Fibroblast of skin of left quadriceps (primary cell): ENCODE measurements at regions not wholly inside any gene's neighbourhood (a gene's known extent, or its start where the extent isn't known, plus 50 kb on each side); places are given as distances from the start of the nearest gene placed in this dataset.
A peak's percentile ranks its signal among the peaks of the same experiment; 100 is the strongest.
"Not testable (repeated sequence)": the region's sequence is repeated elsewhere in the genome, so short reads cannot be mapped to it uniquely, and the experiment has no call there.

Source experiments
- DNase-seq, 2 experiments: peaks; one replicate each; pipeline ENCODE4 v3.0.0-alpha.2; 2013; ENCODE audit warnings: low read depth in 2 of 2

DNA sequence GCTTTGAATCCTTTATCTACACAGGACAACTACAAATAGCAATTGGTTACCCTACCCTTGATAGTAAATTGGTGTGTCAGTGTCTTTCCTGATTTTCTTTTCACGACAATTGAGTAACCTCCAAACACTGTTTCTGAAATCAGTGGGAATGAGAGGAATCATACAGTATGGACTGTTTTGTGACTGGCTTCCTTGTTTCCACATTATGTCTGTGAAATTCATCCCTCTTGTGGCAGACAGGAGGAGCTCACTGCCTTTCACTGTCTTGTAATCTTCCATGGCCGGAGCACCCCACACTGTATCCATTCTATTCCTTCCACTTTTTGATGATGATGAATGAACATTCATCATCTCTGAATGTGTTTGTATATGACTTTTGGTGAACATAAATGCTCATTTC, 164.0 kb upstream of the PZP start:
- no peak for DNase-seq

DNA sequence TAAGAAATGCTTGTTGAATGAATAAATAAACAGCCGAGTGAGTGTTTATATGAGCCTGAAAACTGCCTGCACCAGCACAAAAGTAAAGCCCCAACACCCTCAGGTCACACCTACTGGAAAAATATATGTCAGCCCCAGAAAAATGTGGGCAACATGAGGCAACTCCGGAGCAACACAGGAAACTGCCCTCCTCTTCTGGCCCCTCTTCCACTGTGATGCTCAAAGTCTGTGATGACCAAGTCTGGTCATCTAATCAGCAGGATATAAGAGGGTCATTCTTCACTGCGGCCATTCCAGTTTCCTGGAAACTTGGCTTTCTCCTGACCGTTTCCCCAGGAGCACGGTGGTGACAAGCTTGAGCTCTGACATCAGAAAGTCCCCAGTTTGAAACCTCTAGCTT, 159.6 kb upstream of the PZP start:
- no peak for DNase-seq

DNA sequence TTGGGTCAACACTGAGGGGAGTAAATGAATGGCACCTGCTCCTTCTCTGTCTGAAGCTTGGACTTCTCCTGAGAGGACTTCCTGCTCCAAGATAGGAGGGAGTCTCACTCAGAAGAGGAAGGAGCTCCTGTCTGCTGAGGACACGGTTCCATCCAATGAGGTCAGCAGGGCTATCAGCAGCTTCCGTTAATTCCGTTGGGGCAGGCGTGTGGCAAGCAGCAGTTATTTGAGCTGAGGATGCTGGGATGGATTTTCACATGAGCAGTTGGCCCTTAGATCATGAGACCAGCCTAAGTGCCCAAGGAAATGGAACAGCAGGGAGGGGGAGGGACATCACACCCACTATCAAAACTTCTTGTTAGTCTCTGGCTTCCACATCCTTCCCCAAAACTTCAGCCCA, 159.0 kb upstream of the PZP start:
- no peak for DNase-seq

DNA sequence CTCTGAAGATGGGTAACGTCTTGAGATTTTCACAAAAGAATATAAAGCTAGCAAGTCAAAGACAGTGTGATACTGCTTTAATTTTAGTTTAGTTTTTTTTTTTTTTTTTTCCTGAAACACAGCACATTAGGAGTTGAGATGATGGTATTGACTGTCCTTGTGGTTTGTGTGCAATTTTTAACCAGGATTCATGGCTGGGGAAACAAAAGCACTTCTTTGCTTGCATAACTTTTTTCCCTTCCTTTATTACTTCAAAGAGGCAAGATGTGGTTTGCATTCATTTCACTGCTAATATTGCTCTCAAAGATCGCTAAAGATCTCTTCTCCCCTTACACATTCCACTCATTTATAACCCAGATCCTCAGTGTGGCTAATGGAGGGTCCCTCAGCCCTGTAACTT, 157.1 kb upstream of the PZP start:
- DNase-seq, result peak; percentile 13 to 15

DNA sequence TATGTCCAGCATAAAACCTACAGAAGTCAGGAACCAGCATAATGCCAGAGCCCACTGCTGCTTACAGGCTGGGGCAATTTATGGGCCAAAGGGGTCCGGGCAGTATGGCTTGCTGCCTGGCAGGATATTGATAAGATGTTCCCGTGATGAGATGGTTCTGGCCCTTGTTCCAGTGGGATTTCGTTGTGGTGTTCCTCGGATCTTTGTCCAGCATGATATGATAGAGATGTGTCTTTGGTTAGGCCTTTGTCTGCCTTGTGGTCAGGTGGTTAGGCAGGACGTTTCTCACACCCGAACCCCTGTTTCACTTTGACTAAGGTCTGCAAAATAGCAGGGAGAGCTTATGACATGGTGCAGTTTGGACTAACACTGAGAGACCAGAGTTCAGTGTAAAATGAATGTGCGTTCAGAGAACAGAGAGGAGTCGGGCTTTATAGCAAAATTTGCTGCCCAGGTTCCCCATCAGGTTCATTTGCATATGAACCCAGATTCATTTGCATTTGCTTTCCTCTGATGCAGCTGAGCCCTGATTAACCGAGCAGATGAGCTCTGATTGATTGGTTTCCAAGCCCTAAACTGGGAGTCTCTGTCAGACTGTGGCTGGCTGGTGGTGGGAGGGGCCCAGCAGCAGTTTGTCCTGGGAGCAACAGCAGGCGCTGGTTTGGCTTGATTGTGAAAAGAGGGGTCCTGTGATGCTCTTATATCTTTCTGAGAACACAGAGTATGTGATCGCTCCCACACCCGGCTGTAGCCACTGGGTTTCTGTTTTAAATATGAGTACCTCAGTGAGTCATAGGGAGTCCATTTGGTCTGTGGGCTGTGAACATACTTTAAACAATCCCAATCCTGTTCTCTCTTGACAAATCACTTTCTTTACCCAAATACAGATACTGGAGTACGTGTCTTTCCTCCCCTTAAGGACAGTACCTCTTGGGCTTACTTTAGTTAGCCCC, 156.3 kb upstream of the PZP start:
- peak; percentile 28 to 30 for DNase-seq

DNA sequence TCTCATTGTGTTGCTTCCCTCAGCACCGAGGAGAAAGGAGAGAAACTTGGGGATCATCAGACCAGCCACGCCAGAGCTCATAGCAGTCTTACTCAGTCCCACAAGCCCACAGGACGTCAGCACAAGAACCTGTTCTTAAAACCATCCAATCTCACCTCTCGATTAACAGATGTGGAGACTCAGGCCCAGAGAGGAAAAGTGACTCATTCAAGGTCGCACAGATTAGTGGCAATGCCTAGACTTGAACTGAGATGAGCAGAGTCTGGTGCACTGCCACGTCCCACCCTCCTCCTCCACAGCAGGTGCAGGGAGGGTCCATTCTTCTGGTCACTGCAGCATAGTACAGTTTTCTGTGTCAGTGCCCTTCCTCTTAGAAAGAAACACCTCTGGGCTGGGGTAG, 154.9 kb upstream of the PZP start:
- DNase-seq, result no peak

DNA sequence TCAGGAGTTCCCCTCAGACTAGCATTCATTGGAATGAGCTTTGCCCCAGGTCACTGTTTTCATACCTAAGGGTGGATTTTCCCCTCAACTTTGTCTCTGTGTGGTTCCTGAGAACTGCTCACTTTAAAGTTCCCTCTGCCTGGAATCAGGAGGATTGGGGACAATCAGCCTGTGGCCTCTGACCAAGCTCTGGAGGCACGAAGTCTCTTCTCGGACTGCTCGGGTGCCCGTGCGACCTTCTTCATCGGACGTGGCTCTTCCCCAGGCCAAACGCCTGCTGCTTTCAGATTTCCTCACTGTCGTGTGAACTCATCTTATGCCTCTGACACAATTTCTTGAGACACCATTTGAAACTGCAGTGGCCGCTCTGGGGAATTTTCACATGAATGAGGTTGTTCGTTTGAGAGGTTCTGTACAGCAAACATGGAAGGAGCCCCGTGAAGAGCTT, 153.7 kb upstream of the PZP start:
- DNase-seq, result no peak

DNA sequence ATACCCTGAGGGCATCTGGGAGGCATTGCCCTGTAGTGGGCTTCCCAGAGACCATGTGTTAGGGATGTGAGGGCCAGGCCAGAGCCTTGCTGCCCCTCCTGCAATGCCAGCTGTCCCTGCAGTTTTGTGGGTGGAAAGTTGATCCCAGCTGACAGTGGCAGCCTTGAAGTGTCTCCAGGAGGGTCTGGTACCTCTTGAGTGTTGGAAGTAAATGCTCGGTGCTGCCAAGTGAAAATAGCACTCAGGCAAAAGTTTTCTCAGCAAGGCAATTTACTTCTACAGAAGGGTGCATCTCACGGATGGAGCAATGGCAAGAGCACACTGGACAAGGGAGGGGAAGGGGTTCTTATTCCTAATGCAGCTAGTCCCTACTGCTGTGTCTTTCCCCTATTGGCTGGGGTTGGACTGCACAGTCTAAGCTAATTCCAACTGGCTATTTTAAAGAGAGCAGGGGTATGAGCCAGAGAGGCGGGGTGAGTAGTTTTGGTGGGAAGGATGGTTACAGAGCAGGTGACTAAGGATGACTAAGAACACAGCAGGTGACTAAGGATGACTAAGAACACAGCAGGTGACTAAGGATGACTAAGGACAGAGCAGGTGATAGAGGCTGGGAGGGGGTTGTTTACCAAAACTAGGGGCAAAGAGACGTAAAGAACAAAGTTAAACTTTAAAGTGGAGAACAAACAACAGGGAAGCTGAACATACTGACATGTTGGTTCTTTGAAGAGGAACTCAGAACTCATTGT, 146.0 kb upstream of the PZP start:
- not testable (repeated sequence) for DNase-seq

DNA sequence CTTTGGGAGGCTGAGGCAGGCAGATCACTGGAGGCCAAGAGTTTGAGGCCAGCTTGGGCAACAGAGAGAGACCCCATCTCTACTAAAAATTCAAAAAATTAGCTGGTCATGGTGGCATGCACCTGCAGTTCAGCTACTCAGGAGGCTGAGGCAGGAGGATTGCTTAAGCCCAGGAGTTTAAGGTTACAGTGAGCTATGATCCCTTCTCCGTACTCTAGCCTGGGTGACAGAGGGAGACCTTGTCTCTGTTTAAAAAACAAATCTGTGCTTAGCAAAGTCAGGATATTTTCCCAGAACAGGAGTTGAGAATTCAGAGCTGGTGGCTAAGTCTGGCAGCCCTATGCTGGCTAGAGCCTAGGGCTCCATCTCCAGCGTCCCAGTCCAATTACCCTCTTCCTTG, 142.9 kb upstream of the PZP start:
- DNase-seq, result no peak

DNA sequence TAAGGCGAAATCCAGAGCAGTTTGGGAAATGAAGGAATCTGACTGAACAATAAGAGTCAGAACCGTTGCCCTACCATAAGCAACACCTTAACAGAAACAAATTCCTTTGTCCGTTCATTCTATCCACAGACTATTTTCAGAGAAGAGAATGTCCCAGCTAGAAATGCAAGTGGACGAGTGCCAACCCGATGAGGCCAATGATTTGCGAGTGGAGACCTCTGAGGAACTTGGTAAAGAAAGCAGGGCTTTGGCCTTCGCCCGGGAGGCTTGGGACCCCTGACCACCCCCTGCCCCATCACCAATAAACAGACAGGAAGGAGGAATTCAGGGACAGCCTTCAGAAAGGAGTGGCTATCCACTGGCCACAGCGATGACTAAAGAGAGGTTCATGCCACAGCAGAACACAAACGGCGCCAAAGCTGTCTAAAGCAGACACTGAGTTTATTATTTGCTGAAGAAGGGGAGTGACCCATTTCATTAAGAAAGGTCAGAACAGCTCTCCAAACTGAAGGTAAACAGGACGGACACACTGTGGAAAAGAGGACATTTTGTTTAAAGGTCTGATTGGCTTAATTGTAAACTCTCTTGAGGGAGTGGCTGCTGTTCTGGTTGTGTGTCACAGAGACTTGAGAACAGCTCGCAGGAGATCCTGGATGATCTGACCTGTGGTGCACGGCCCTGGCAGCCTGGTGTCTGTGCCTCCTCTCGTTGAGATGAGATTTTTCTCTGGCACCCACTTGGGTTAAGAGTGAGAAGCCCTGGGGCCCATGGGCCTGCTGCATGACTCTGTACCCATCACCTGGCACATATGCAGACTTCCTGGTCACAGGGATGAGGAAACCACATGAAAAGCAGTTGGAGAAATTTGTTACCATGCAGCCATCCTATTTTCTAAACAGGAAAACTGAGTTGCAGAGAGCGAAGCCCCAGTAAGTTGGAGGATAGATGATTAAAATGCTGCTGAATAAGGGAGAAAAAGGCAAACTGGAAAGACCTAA, 142.0 kb upstream of the PZP start:
- no peak for DNase-seq

DNA sequence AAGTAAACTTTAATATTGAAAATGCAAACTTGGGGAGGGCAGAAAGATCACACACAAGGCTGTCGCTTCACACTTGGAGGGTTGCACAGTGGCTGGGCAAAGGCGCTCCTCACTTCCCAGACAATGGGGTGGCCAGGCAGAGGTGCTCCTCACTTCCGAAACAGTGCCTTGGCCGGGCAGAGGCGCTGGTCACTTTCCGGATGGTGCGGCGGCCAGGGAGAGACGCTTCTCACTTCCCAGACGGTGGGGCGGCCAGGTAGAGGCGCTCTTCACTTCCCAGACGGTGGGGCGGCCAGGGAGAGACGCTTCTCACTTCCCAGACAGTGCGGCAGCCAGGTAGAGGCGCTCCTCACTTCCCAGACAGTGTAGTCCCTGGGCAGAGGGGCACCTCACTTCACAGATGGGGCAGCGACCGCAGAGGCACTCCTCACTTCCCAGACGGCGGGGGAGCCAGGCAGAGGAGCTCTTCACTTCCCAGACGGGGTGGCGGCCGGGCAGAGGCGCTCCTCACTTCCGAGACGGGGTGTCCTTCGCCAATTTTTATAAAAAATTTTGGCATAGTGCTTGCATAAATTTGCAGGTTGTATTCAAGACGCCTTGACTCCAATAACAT, 140.8 kb upstream of the PZP start:
- no peak for DNase-seq

DNA sequence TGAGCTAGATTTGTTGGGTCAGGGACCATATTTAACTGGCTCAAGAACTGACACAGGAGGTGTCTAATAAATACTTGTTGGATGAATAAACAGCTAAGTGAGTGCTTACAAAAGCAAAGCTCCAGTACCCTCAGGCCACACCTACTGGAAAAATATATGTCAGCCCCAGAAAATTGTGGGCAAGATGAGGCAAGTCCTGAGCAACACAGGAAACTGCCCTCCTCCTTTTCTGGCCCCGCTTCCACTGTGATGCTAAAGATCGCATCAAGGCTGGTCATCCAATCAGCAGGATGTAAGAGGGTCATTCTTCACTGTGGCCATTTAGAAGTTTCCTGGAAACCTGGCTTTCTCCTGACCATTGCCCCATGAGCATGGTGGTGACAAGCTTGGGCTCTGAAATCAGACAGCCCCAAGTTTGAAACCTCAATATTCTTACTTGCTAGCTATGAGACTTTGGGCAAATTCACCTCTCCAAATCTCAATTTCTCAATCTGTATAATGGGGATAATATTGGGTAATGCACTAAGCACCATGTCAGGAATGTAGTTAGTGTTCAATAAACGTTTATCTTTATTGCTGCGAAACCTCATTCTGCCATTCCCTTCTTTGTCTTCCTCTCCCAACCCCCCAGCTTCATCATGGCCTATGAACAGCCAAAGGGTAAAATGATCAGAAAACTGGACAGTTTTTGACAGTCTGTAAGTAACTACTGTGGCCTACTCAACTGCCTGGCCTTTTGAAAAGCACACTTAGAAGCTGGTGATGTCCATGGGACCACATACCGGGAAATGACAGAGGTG, 139.3 kb upstream of the PZP start:
- DNase-seq, result no peak

DNA sequence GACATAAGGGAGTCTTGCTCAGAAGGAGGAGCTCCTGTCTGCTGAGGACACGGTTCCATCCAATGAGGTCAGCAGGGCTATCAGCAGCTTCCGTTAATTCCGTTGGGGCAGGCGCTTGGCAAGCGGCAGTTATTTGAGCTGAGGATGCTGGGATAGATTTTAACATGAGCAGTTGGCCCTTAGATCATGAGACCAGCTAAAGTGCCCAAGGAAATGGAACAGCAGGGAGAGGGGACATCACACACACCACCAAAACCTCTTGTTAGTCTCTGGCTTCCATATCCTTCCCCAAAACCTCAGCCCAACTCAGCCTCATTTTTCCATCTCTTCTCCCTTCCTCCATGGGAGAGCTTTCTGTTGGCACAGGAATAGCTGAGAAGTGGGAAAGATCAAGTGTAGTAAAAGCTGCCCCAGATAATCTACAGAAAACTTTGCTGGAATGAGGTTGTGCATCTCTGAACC, 138.7 kb upstream of the PZP start:
- DNase-seq, result no peak

DNA sequence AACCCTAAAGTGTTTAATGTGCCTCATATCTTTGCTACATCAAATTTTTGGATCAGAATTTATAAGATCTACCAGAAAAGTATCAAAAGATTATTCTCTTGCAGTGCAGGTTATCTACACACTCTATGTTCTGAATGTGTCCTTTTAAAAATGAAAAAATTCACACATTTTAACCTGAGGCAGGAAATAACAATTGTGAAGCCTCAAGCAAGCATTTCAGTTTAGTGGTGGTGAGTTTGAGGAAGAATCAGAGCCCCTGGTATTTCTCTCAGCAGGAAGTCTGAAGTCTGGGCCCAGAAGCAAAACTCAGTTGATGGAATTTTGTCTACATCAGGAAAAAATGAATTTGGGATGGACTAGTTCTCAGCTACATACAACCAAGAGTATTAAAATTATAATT, 137.0 kb upstream of the PZP start:
- no peak for DNase-seq

DNA sequence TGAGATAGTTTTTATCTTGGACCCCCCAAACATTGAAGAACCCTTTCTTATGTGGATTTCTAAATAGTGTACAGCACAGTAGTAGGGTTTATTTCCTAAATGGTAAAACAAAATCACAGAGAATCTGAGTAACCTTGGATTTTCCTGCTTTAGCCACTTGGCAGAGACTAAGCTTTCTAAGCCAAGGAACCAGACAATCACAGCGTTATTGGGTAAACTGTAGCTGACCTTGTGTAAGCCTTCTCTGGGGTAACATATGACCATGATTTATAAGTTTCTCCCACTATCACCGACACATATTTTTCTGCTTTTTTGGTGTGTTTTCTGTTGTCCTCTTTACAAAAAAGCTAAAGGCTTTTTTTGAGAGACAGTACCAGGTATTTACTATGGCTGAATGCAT, 136.3 kb upstream of the PZP start:
- DNase-seq, result no peak

DNA sequence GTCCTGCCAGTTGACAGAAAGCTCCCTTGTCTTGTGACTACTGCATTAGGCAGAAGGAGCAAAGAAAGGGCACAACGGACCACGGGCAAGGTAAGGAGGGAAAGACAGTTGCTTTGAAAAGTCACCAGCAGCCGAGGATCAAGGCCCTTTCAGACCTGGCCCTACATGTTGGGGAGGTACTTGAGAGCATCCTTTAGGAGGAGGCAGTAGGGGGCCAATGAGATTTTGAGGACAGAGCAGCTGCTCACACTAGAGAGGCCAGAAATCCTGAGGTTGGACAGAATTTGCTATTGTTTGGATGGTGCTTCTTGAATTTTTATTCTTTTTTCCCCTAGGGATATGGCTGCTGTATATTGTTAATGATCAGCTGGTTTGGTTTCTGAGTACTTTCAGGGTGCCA, 135.5 kb upstream of the PZP start:
- no peak for DNase-seq

DNA sequence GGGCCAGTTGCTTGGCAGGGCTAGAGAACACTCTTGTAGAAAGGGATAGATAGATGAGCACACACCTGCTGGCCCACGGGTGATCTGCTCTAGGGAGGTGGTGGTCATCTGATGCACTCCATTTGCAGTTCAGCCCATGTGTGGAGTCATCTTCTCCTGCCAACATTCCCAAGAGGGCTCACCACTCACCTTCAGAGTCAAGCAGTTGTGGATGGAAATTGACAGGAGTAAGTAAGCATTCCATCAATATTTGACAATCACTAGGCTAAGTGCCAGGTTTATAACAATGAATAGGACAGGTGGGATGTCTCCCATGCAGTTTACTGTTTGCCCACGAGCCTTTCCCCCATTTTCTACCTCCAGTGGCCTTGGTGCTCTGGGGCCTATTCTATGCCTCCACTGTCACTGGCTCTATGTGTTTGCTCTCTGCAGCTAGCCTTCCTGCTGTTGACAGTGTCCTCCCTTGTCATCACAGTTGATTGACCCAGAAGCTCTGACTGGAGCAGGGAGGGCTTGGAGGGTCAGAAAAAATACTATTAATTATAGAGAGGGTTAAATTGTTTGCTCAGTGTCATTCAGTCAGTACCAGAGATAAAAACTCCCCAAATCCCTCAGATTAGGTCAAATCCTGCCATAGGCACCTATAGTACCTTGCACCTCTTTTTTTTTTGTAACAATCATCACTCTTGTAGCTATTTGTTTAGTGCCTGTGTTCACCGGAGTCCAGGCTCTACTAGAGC, 134.6 kb upstream of the PZP start:
- DNase-seq, result no peak

DNA sequence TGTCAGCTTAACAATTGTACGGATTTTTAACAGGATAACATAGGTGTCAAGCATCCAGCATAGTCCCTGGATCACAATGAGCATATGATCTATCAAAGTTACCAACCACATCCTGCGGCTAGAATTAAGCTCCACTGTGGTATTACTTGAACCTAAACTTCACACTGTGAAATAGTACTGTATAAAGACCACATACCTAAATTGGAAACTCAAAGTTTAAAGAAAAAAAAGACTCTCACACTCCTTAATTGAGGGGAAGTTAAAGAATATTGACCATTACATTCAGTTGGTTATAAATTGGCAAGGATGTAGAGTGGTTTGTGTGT, 133.0 kb upstream of the PZP start:
- no peak for DNase-seq

DNA sequence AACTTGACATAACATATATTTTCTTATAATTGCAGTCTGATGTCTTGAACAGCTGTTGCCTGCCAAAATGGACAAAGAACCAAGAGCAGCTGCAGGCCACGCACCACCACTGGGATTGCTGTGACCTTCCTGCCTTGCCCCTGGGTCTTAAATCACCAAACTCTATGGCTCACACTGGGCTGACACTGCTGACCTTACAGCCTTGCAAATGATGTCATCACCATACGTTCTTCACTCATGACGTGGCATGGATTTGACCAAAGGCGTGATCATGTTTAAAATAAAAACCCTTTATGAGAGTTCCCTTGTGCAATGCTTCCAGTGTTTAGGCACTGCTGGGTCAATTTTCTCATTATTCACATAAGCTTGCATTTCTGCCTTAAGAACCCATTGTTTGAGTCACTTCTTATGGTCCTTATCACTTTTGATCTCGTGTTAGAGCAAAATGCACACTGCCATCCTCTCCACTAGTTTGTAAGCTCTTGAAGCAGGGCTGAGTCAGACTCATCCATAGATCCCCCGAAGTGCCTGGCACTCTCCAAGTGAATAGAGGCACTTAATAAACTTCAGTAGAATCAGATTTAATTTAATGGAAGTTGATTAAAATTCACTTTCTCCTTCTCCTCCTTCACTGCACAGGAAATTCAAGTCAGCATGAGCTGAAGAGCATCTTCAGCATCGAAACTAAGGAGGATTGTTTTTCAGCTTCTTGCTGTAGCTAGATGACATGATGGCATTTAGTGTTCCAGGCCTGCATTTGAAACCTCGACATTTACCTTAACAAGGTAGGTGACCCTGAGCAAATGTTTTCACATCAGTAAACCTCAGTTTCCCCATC, 132.4 kb upstream of the PZP start:
- DNase-seq, result no peak
